Progenitor cell of endocrine pancreas (in vitro differentiated cells): ENCODE measurements at regions not wholly inside any gene's neighbourhood (a gene's known extent, or its start where the extent isn't known, plus 50 kb on each side); places are given as distances from the start of the nearest gene placed in this dataset.

Experiments
- DNase-seq: peaks from one replicate; pipeline ENCODE4 v3.0.0; 2021; ENCODE audit warnings: low spot score; ENCODE audit not compliant: unreplicated experiment
- H3K27ac Mint-ChIP-seq: 2 replicates; pipeline ENCODE4 v1.8.0; 2021; ENCODE audit warnings: mild to moderate bottlenecking, moderate library complexity, mixed read lengths
- H3K27me3 Mint-ChIP-seq: 2 replicates; pipeline ENCODE4 v1.8.0; 2021; ENCODE audit warnings: mixed read lengths
- H3K36me3 Mint-ChIP-seq: 2 replicates; pipeline ENCODE4 v1.8.0; 2022; ENCODE audit warnings: mixed read lengths; ENCODE audit not compliant: insufficient read depth
- H3K4me1 Mint-ChIP-seq: 2 replicates; pipeline ENCODE4 v1.8.0; 2021; ENCODE audit warnings: low read depth, mixed read lengths
- H3K4me3 Mint-ChIP-seq: 2 replicates; pipeline ENCODE4 v1.8.0; 2021; ENCODE audit warnings: low read depth, mild to moderate bottlenecking, moderate library complexity, mixed read lengths
- H3K9me3 Mint-ChIP-seq: 2 replicates; pipeline ENCODE4 v1.8.0; 2021; ENCODE audit warnings: low read depth, mixed read lengths
- CTCF ChIP-seq: fragments of 200-600 bp; sonication (generic); IDR thresholded peaks from one replicate; pipeline ENCODE4 v1.5.0; 2021; ENCODE audit warnings: antibody characterized with exemption, mild to moderate bottlenecking; ENCODE audit not compliant: unreplicated experiment

DNA sequence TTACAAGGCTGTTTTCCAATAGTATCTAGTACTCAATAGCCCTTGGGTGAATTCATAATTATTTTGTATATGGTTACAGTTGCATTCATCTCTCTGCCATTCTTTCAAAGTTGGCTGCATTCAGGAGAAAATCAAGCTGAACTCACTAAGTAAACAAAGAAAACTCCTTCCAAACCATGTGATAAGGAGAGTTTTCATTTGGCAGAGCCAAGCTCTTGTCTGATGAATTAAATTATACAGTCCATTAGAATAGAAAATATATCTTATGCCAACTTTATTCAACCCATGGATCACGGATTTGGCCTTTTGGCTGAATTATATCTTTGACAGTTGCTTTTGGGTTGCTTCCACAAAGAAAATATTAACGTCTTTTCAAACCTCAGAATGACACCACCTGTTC is 272.3 kb upstream of the ROBO1 start:
- Mint-ChIP-seq H3K4me1 (no peaks in the 10 kb centered on the region), H3K27ac (no peak overlapping the region)

DNA sequence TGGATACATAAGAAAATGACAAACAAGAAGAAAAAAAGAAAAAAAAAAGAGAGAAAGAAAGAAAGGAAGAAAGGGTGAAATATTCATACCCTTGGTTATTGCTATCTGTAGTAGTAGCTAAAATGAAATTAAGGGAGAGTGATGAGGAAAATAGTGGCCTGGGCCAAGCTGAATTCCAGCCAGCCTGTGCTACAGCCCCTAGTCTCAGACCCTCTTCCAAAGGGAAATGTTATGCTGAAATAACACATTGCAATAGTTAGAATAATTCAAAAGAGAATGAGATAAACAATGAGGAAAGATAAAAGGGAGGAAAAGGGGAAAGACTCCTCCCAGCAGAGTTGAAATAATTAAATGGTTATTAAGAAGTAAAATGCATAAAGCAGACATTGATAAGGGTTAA is 268.4 kb upstream of the ROBO1 start:
- Mint-ChIP-seq H3K27ac (no peak overlapping the region), H3K9me3 (no peaks in the 10 kb centered on the region), H3K4me3 (no peak overlapping the region), H3K27me3 (no peaks in the 10 kb centered on the region), H3K36me3 (no peaks in the 10 kb centered on the region), H3K4me1 (no peaks in the 10 kb centered on the region)
- no peak for DNase-seq
- no peak for TF ChIP-seq CTCF

More for the DNA sequence above, 272.3 kb upstream of the ROBO1 start:
- no peak for TF ChIP-seq CTCF
- Mint-ChIP-seq H3K27me3 (no peaks in the 10 kb centered on the region), H3K36me3 (no peaks in the 10 kb centered on the region), H3K9me3 (no peaks in the 10 kb centered on the region), H3K4me3 (no peak overlapping the region)
- no peak for DNase-seq

GRCh38 chr3:80035021-80035420 is 267.2 kb upstream of the ROBO1 start:
- no peaks in the 10 kb centered on the region for H3K27me3 Mint-ChIP-seq
- H3K4me3 Mint-ChIP-seq: no peak overlapping the region
- DNase-seq: no peak
- TF ChIP-seq CTCF: no peak
- H3K9me3 Mint-ChIP-seq: no peaks in the 10 kb centered on the region
- no peaks in the 10 kb centered on the region for H3K4me1 Mint-ChIP-seq
- H3K36me3 Mint-ChIP-seq: no peaks in the 10 kb centered on the region
- no peak overlapping the region for H3K27ac Mint-ChIP-seq

GRCh38 chr3:80023010-80023409 is 255.2 kb upstream of the ROBO1 start:
- H3K4me3 Mint-ChIP-seq: no peak overlapping the region
- H3K27ac Mint-ChIP-seq: no peak overlapping the region
- no peak for DNase-seq
- no peaks in the 10 kb centered on the region for H3K27me3 Mint-ChIP-seq
- no peaks in the 10 kb centered on the region for H3K36me3 Mint-ChIP-seq
- H3K9me3 Mint-ChIP-seq: no peaks in the 10 kb centered on the region
- TF ChIP-seq CTCF: no peak
- no peaks in the 10 kb centered on the region for H3K4me1 Mint-ChIP-seq

DNA sequence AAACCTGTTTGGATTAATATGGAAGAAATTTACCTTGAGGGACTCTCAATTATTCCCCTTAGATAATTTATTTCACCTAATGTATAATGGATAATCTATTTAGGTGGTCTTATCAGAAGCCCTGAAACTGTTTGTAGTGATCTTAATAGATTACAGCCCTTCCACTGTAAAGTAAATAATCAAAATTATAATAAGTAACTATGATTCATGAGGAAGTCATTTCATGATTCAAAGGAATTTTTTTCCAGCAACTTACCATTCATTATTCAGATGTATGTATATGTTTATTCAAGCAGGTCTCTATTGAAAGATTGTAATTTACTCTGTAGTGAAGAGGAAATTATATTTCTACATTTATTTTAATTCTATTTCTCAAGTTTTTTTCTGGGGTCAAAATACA is 250.6 kb upstream of the ROBO1 start:
- H3K4me3 Mint-ChIP-seq: no peak overlapping the region
- no peaks in the 10 kb centered on the region for H3K4me1 Mint-ChIP-seq
- no peak overlapping the region for H3K27ac Mint-ChIP-seq
- no peaks in the 10 kb centered on the region for H3K36me3 Mint-ChIP-seq
- no peaks in the 10 kb centered on the region for H3K27me3 Mint-ChIP-seq
- TF ChIP-seq CTCF: no peak
- DNase-seq: no peak
- H3K9me3 Mint-ChIP-seq: no peaks in the 10 kb centered on the region
